Germinal center (tissue), 1 donor: ENCODE measurements at regions not wholly inside any gene's neighbourhood (a gene's known extent, or its start where the extent isn't known, plus 50 kb on each side); places are given as distances from the start of the nearest gene placed in this dataset.

ENCODE experiments used
- DNase-seq: peaks from one replicate; pipeline ENCODE4 v3.0.0; 2012; ENCODE audit warnings: mixed read lengths, low spot score

GRCh38 chr5:88956416-88956815 is 73.4 kb upstream of the MEF2C start:
- no peak for DNase-seq

- DNase-seq = no peak
Observed at GRCh38 chr5:88955403-88955802, 72.4 kb upstream of the MEF2C start.

GRCh38 chr5:88954511-88954910 is 71.5 kb upstream of the MEF2C start:
- no peak for DNase-seq

- peak; percentile 11 for DNase-seq
Observed at GRCh38 chr5:88952996-88953643, 70.1 kb upstream of the MEF2C start.

GRCh38 chr5:88952344-88952743 is 69.4 kb upstream of the MEF2C start:
- DNase-seq = no peak

GRCh38 chr5:88951457-88951856 is 68.5 kb upstream of the MEF2C start:
- DNase-seq = no peak

GRCh38 chr5:88948746-88949600 is 66.0 kb upstream of the MEF2C start:
- DNase-seq = no peak

GRCh38 chr5:88944751-88945531 is 62.0 kb upstream of the MEF2C start:
- DNase-seq = no peak

GRCh38 chr5:88941581-88941980 is 58.6 kb upstream of the MEF2C start:
- DNase-seq = no peak

- no peak for DNase-seq
Observed at GRCh38 chr5:88940713-88941112, 57.7 kb upstream of the MEF2C start.

- DNase-seq = no peak
Observed at GRCh38 chr5:88939300-88939699, 56.3 kb upstream of the MEF2C start.

GRCh38 chr5:88938488-88938887 is 55.5 kb upstream of the MEF2C start:
- DNase-seq = no peak

GRCh38 chr5:88937406-88937805 is 54.4 kb upstream of the MEF2C start:
- no peak for DNase-seq

GRCh38 chr5:88934439-88934838 is 51.5 kb upstream of the MEF2C start:
- DNase-seq = no peak
